MCF 10A (cell line): ENCODE measurements at regions not wholly inside any gene's neighbourhood (a gene's known extent, or its start where the extent isn't known, plus 50 kb on each side); places are given as distances from the start of the nearest gene placed in this dataset.

Source experiments
- BruUV-seq: library from RNA; stranded (reverse); fragments of 400-500 nt; replicated peaks from 2 replicates; lab custom pipeline; 2021; lab: Mats Ljungman, UMichigan
- CTCF ChIA-PET: fragments of 300-600 bp; sonication (Branson Sonifier 250); formaldehyde crosslinking; extraction: SDS; loops from one replicate; lab custom pipeline; 2021; ENCODE audit warnings: antibody characterized with exemption, inconsistent platforms; lab: Yijun Ruan, JAX
- POLR2A ChIA-PET: fragments of 300-600, 350-650 bp; sonication (Branson Sonifier 250); formaldehyde crosslinking; extraction: SDS; loops from one replicate; lab custom pipeline; 2020; ENCODE audit warnings: antibody characterized with exemption, inconsistent platforms; lab: Yijun Ruan, JAX
- DNase-seq: peaks from one replicate; pipeline ENCODE4 v3.0.0-alpha.2; 2018; ENCODE audit not compliant: unreplicated experiment
- H3K27ac Mint-ChIP-seq: one replicate; pipeline ENCODE4 v1.8.0; 2022; ENCODE audit warnings: mild to moderate bottlenecking, low read depth, mixed read lengths; ENCODE audit not compliant: unreplicated experiment
- H3K27me3 Mint-ChIP-seq: one replicate; pipeline ENCODE4 v1.8.0; 2022; ENCODE audit warnings: mixed read lengths; ENCODE audit not compliant: insufficient read depth, unreplicated experiment
- H3K36me3 Mint-ChIP-seq: one replicate; pipeline ENCODE4 v1.8.0; 2022; ENCODE audit warnings: mild to moderate bottlenecking, moderate library complexity, mixed read lengths; ENCODE audit not compliant: insufficient read depth, unreplicated experiment
- H3K4me1 Mint-ChIP-seq: one replicate; pipeline ENCODE4 v1.8.0; 2022; ENCODE audit warnings: mixed read lengths; ENCODE audit not compliant: insufficient read depth, unreplicated experiment
- H3K4me3 Mint-ChIP-seq: one replicate; pipeline ENCODE4 v1.8.0; 2022; ENCODE audit warnings: mild to moderate bottlenecking, moderate library complexity, mixed read lengths; ENCODE audit not compliant: unreplicated experiment
- H3K9me3 Mint-ChIP-seq: one replicate; pipeline ENCODE4 v1.8.0; 2022; ENCODE audit warnings: mixed read lengths; ENCODE audit not compliant: unreplicated experiment
- intact Hi-C: fragments of 100-400 bp; cut with micrococcal nuclease; formaldehyde crosslinking; loops from 2 replicates; pipeline ENCODE4 v1.14.1; 2022
- TF ChIP-seq, protein P1 (sequence below): fragments of 200-600 bp; IDR thresholded peaks from one replicate; pipeline ENCODE4 v1.8.0; 2022; ENCODE audit warnings: antibody characterized with exemption, mild to moderate bottlenecking; ENCODE audit not compliant: unreplicated experiment

DNA sequence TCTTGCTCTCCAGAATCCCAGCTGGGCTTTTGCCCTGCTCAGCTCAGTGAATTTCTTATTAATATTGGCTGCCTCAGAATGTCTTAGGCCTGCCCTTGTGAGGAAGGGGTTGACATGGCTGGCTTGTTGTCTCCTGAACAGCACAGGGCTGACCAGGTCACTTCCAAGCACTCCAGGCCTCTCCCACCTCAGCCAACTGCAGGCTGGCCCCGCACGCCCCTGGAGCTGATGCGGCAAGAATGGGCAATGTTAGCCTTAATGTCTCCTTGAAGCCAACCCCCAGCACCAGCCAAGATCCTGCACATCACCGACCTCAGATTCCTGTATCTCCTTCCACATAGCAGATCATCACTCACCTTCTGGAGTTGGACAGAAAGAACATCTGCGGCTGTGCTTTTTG is 598.6 kb downstream of the AJAP1 start:
- ChIA-PET POLR2A (no interaction called here), CTCF (no interaction called here)
- Mint-ChIP-seq H3K4me3 (no peak overlapping the region), H3K4me1 (no peaks in the 10 kb centered on the region), H3K9me3 (peaks cover under 1% of the 10 kb centered on the region), H3K27me3 (no peaks in the 10 kb centered on the region), H3K36me3 (no peaks in the 10 kb centered on the region), H3K27ac (no peak overlapping the region)
- no TSS peak for BruUV-seq
- intact Hi-C loops = no loop called here
- no peak for DNase-seq
- TF ChIP-seq, protein P1, sequence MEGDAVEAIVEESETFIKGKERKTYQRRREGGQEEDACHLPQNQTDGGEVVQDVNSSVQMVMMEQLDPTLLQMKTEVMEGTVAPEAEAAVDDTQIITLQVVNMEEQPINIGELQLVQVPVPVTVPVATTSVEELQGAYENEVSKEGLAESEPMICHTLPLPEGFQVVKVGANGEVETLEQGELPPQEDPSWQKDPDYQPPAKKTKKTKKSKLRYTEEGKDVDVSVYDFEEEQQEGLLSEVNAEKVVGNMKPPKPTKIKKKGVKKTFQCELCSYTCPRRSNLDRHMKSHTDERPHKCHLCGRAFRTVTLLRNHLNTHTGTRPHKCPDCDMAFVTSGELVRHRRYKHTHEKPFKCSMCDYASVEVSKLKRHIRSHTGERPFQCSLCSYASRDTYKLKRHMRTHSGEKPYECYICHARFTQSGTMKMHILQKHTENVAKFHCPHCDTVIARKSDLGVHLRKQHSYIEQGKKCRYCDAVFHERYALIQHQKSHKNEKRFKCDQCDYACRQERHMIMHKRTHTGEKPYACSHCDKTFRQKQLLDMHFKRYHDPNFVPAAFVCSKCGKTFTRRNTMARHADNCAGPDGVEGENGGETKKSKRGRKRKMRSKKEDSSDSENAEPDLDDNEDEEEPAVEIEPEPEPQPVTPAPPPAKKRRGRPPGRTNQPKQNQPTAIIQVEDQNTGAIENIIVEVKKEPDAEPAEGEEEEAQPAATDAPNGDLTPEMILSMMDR = no peak

DNA sequence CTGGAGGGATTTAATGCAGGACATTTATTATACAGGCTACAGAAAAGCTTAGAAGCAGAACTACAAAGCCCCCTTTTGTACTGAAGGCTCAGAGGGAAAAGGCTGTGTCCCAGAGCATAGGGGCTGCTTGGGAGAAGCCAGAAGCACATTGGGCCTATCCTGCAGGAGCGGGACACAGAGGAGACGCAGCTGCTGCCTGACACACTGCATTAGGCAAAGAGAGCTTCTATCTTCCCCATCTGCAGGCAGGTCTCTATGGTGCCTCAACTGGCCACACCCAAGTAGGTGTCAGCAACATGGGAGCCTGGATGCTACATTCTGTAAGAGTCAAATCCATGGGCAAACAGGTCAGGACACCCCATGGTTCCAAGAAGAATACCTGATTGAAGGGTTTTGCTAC is 595.9 kb downstream of the AJAP1 start:
- no peaks in the 10 kb centered on the region for H3K36me3 Mint-ChIP-seq
- intact Hi-C loops = no loop called here
- no peak overlapping the region for H3K27ac Mint-ChIP-seq
- TF ChIP-seq, protein P1 = no peak
- peaks cover 3% of the 10 kb centered on the region for H3K9me3 Mint-ChIP-seq
- ChIA-PET POLR2A (interaction anchor here (0.6 kb wide), 1 partner anchor 11 kb away, joined by 3 read pairs; no protein-coding TSS in a partner anchor), CTCF (interaction anchor here (0.6 kb wide), 2 partner anchors 30 to 214 kb away, joined by 3 to 4 read pairs; no protein-coding TSS in a partner anchor)
- H3K4me3 Mint-ChIP-seq = no peak overlapping the region
- no TSS peak for BruUV-seq
- no peaks in the 10 kb centered on the region for H3K4me1 Mint-ChIP-seq
- DNase-seq = no peak
- peaks cover 6% of the 10 kb centered on the region for H3K27me3 Mint-ChIP-seq

DNA sequence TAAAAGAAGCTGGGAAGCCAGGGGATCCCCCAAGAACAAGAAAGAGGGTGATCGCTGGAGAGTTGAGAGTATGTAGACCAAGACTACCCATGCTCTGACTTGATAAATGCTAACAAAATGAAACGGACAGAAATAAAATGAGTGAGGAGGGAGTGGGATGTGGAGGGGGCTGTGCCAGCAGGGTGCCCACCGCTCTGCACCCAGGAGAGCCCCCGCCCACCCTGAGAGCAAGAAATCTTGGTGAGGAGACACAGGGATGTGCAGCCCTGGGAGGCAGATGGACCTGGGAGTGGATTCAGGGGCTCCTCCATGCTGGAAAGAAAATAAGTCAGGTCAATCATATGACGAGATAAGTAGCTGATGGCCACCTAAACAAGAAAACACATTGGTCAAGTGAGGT is 590.9 kb downstream of the AJAP1 start:
- Mint-ChIP-seq H3K9me3 (peaks cover 8% of the 10 kb centered on the region), H3K4me3 (no peak overlapping the region), H3K36me3 (no peaks in the 10 kb centered on the region), H3K27ac (no peak overlapping the region), H3K27me3 (peaks cover 13% of the 10 kb centered on the region), H3K4me1 (no peaks in the 10 kb centered on the region)
- ChIA-PET CTCF (no interaction called here), POLR2A (interaction anchor here (0.6 kb wide), 1 partner anchor 14 kb away, joined by 3 read pairs; no protein-coding TSS in a partner anchor)
- TF ChIP-seq, protein P1 = no peak
- intact Hi-C loops = no loop called here
- no TSS peak for BruUV-seq
- no peak for DNase-seq

DNA sequence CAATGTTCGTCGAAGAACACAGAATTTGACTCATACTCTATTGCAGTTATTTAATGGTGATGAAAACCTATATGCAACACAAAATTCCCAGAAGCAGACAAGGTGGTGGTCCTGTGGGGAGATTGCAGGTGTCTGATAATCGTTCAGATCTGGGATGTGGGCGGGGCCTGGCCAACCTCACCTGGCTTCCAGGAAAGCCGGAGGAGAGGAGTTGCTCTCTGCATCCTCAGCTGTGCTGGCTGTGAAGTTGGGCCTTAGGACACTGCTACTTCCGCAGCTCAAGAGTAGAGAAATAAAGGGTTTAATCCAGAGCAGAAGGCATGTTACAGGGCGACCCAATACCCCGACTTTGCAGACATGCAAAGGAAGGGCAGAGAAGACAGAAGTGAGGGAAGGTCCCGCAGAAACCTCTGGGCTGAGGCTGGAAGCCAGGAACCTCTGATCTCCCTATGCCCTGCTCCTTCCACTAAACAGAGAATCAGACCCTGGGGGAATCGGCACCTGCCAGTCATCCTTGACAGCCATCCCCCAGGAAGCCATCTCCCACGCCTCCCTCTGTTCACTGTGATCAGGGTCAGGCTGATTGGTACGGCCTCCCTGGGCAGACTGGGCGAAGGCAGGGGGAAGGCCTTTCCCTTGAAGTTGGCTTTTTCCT is 590.3 kb downstream of the AJAP1 start:
- no peak overlapping the region for H3K4me3 Mint-ChIP-seq
- peaks cover 13% of the 10 kb centered on the region for H3K27me3 Mint-ChIP-seq
- no peak overlapping the region for H3K27ac Mint-ChIP-seq
- no peaks in the 10 kb centered on the region for H3K4me1 Mint-ChIP-seq
- TF ChIP-seq, protein P1 = no peak
- intact Hi-C loops = no loop called here
- BruUV-seq = no TSS peak
- CTCF ChIA-PET = no interaction called here
- H3K36me3 Mint-ChIP-seq = no peaks in the 10 kb centered on the region
- no peak for DNase-seq
- peaks cover 8% of the 10 kb centered on the region for H3K9me3 Mint-ChIP-seq
- POLR2A ChIA-PET = interaction anchor here (0.6 kb wide), 1 partner anchor 13 kb away, joined by 3 read pairs; no protein-coding TSS in a partner anchor
